Mesenchymal stem cell (in vitro differentiated cells and primary cell): ENCODE measurements at regions not wholly inside any gene's neighbourhood (a gene's known extent, or its start where the extent isn't known, plus 50 kb on each side); places are given as distances from the start of the nearest gene placed in this dataset.

Source experiments
- DNase-seq: peaks from one replicate; pipeline ENCODE4 v3.0.0-alpha.2; 2013
- H2AFZ ChIP-seq: one replicate; pipeline ENCODE4 v1.6.1; 2013; ENCODE audit warnings: low read depth, mild to moderate bottlenecking, control low read depth, inconsistent platforms, low read length, moderate library complexity
- H2AK5ac ChIP-seq: 2 replicates; pipeline ENCODE4 v1.6.1; 2013; ENCODE audit warnings: low read length, moderate library complexity, mild to moderate bottlenecking, inconsistent platforms; ENCODE audit not compliant: severe bottlenecking
- H2BK120ac ChIP-seq: one replicate; pipeline ENCODE4 v1.6.1; 2013; ENCODE audit warnings: low read depth, mild to moderate bottlenecking, inconsistent platforms, low read length, moderate library complexity
- H2BK12ac ChIP-seq, 2 experiments: one replicate each; pipeline ENCODE4 v1.6.1; 2013; ENCODE audit warnings: inconsistent platforms in 2 of 2, low read length in 2 of 2, mild to moderate bottlenecking in 2 of 2, moderate library complexity in 2 of 2, control low read depth in 1 of 2
- H2BK15ac ChIP-seq: one replicate; pipeline ENCODE4 v1.6.1; 2013; ENCODE audit warnings: mild to moderate bottlenecking, low read depth, inconsistent platforms; ENCODE audit not compliant: poor library complexity, severe bottlenecking
- H2BK5ac ChIP-seq: 2 replicates; pipeline ENCODE4 v1.6.1; 2013; ENCODE audit warnings: low read depth, mild to moderate bottlenecking, low read length, control low read depth, inconsistent platforms; ENCODE audit not compliant: poor library complexity, severe bottlenecking
- H3K14ac ChIP-seq, 2 experiments: one replicate each; pipeline ENCODE4 v1.6.1; 2013; ENCODE audit warnings: inconsistent platforms in 2 of 2, low read length in 2 of 2, control low read depth in 1 of 2, mild to moderate bottlenecking in 1 of 2, moderate library complexity in 1 of 2
- H3K18ac ChIP-seq, 2 experiments: one replicate each; pipeline ENCODE4 v1.6.1; 2013; ENCODE audit warnings: inconsistent platforms in 2 of 2, low read length in 2 of 2, control low read depth in 1 of 2, low read depth in 1 of 2, mild to moderate bottlenecking in 1 of 2
- H3K23ac ChIP-seq, 2 experiments: one replicate each; pipeline ENCODE4 v1.6.1; 2013; ENCODE audit warnings: inconsistent platforms in 2 of 2, low read length in 2 of 2, mild to moderate bottlenecking in 2 of 2, moderate library complexity in 2 of 2, control low read depth in 1 of 2
- H3K27ac ChIP-seq: 2 replicates; pipeline ENCODE4 v1.5.1; 2013; ENCODE audit warnings: mild to moderate bottlenecking, moderate library complexity, low read length, control low read depth, inconsistent platforms; ENCODE audit not compliant: poor library complexity, severe bottlenecking
- H3K27me3 ChIP-seq, 2 experiments: 2 replicates each; pipeline versions ENCODE4 v1.6.1 to v1.7.0; 2013; ENCODE audit warnings: low read length in 2 of 2, mild to moderate bottlenecking in 2 of 2, moderate library complexity in 2 of 2, control low read depth in 1 of 2, inconsistent platforms in 1 of 2; ENCODE audit not compliant: control insufficient read depth in 1 of 2, insufficient read depth in 1 of 2
- H3K36me3 ChIP-seq, 2 experiments: 2 replicates each; pipeline versions ENCODE4 v1.6.1 to v1.7.0; 2013; ENCODE audit warnings: low read length in 2 of 2, control low read depth in 1 of 2, inconsistent platforms in 1 of 2, low read depth in 1 of 2, mild to moderate bottlenecking in 1 of 2; ENCODE audit not compliant: insufficient read depth in 2 of 2, control insufficient read depth in 1 of 2
- H3K4ac ChIP-seq, 2 experiments: one replicate each; pipeline ENCODE4 v1.6.1; 2013; ENCODE audit warnings: inconsistent platforms in 2 of 2, low read length in 2 of 2, mild to moderate bottlenecking in 2 of 2, moderate library complexity in 2 of 2, control low read depth in 1 of 2, low read depth in 1 of 2
- H3K4me1 ChIP-seq: 2 replicates; pipeline ENCODE4 v1.6.1; 2013; ENCODE audit warnings: low read depth, low read length, control low read depth; ENCODE audit not compliant: control insufficient read depth, insufficient read depth
- H3K4me2 ChIP-seq: 2 replicates; pipeline ENCODE4 v1.6.1; 2013; ENCODE audit warnings: low read length, mild to moderate bottlenecking, inconsistent platforms; ENCODE audit not compliant: poor library complexity, severe bottlenecking
- H3K4me3 ChIP-seq, 2 experiments: 2 replicates each; pipeline versions ENCODE4 v1.5.1 to v1.7.0; 2013; ENCODE audit warnings: low read length in 2 of 2, mild to moderate bottlenecking in 2 of 2, control low read depth in 1 of 2, low read depth in 1 of 2; ENCODE audit not compliant: insufficient read depth in 1 of 2
- H3K79me1 ChIP-seq: replicated peaks from 2 replicates; pipeline ENCODE4 v1.6.1; 2013; ENCODE audit warnings: mild to moderate bottlenecking, control low read depth, low read length, inconsistent platforms; ENCODE audit not compliant: poor library complexity, severe bottlenecking
- H3K9ac ChIP-seq: 2 replicates; pipeline ENCODE4 v1.7.0; 2013; ENCODE audit warnings: mild to moderate bottlenecking, low read length, moderate library complexity
- H3K9me3 ChIP-seq: 2 replicates; pipeline ENCODE4 v1.7.0; 2013; ENCODE audit warnings: mild to moderate bottlenecking, low read length; ENCODE audit not compliant: control insufficient read depth
- H4K8ac ChIP-seq: one replicate; pipeline ENCODE4 v1.6.1; 2013; ENCODE audit warnings: inconsistent platforms, mild to moderate bottlenecking, low read length, moderate library complexity
- H4K91ac ChIP-seq: one replicate; pipeline ENCODE4 v1.6.1; 2013; ENCODE audit warnings: mild to moderate bottlenecking, low read length, inconsistent platforms
- WGBS: methylation state at CpG from one replicate; pipeline ENCODE4 v1.1.7; 2013; ENCODE audit warnings: mixed read lengths; 5-methylcytosine and 5-hydroxymethylcytosine counted together

GRCh38 chr4:187370918-187371317 is 624.7 kb upstream of the ZFP42 start:
- no peak overlapping the region for H2AFZ ChIP-seq
- no peak overlapping the region for H2BK5ac ChIP-seq
- no peaks in the 10 kb centered on the region for H3K9me3 ChIP-seq
- H3K4me1 ChIP-seq: no peaks in the 10 kb centered on the region
- H2BK12ac ChIP-seq: no peak overlapping the region
- no peak overlapping the region for H3K4me3 ChIP-seq
- H3K27ac ChIP-seq: no peak overlapping the region
- H3K36me3 ChIP-seq: no peaks in the 10 kb centered on the region
- no peak for DNase-seq
- H3K14ac ChIP-seq: no peak overlapping the region
- H3K79me1 ChIP-seq: no peaks in the 10 kb centered on the region
- H4K91ac ChIP-seq: no peak overlapping the region
- H2BK15ac ChIP-seq: no peak overlapping the region
- H4K8ac ChIP-seq: no peak overlapping the region
- H2BK120ac ChIP-seq: no peak overlapping the region
- H3K4ac ChIP-seq: peak overlapping the region in 1 of 2 experiments; percentile 18
- H3K23ac ChIP-seq: no peak overlapping the region
- no peak overlapping the region for H3K4me2 ChIP-seq
- no peak overlapping the region for H3K9ac ChIP-seq
- H3K27me3 ChIP-seq: no peaks in the 10 kb centered on the region
- no peak overlapping the region for H3K18ac ChIP-seq
- no peak overlapping the region for H2AK5ac ChIP-seq

- Histone ChIP-seq H2BK15ac (no peak overlapping the region), H2BK5ac (no peak overlapping the region), H3K27ac (no peak overlapping the region), H3K4ac (no peak overlapping the region), H2AFZ (no peak overlapping the region), H2BK120ac (no peak overlapping the region), H4K91ac (no peak overlapping the region), H3K18ac (no peak overlapping the region), H3K27me3 (no peaks in the 10 kb centered on the region), H2BK12ac (no peak overlapping the region), H3K23ac (no peak overlapping the region), H3K4me2 (no peak overlapping the region), H3K9ac (no peak overlapping the region), H4K8ac (no peak overlapping the region), H2AK5ac (no peak overlapping the region), H3K9me3 (peaks cover 11% of the 10 kb centered on the region), H3K79me1 (no peaks in the 10 kb centered on the region), H3K4me3 (no peak overlapping the region), H3K14ac (no peak overlapping the region), H3K4me1 (no peaks in the 10 kb centered on the region), H3K36me3 (no peaks in the 10 kb centered on the region)
- 100% methylated on average over 2 of the region's 3 CpGs for WGBS
- DNase-seq: no peak
Observed at GRCh38 chr4:187378441-187378840, 617.1 kb upstream of the ZFP42 start.

GRCh38 chr4:187380181-187380581 is 615.4 kb upstream of the ZFP42 start:
- no peak overlapping the region for H3K4me2 ChIP-seq
- no peak overlapping the region for H3K4ac ChIP-seq
- H4K91ac ChIP-seq: peak overlapping the region; percentile 28
- no peak overlapping the region for H3K23ac ChIP-seq
- no peak for DNase-seq
- no peak overlapping the region for H2BK5ac ChIP-seq
- no peak overlapping the region for H2BK120ac ChIP-seq
- H3K9me3 ChIP-seq: peaks cover 11% of the 10 kb centered on the region
- H2BK12ac ChIP-seq: peak overlapping the region in 1 of 2 experiments; percentile 24
- no peak overlapping the region for H3K27ac ChIP-seq
- no peaks in the 10 kb centered on the region for H3K4me1 ChIP-seq
- peak overlapping the region in 1 of 2 experiments; percentile 28 for H3K18ac ChIP-seq
- 86% methylated on average over 4 of the region's 4 CpGs for WGBS
- H3K9ac ChIP-seq: no peak overlapping the region
- H4K8ac ChIP-seq: no peak overlapping the region
- H2AK5ac ChIP-seq: no peak overlapping the region
- no peak overlapping the region for H2BK15ac ChIP-seq
- H3K27me3 ChIP-seq: no peaks in the 10 kb centered on the region
- no peak overlapping the region for H3K4me3 ChIP-seq
- H3K14ac ChIP-seq: no peak overlapping the region
- H3K79me1 ChIP-seq: no peaks in the 10 kb centered on the region
- H2AFZ ChIP-seq: no peak overlapping the region
- H3K36me3 ChIP-seq: no peaks in the 10 kb centered on the region

GRCh38 chr4:187383181-187383580 is 612.4 kb upstream of the ZFP42 start:
- no peak overlapping the region for H2AFZ ChIP-seq
- H3K27ac ChIP-seq: no peak overlapping the region
- H2AK5ac ChIP-seq: no peak overlapping the region
- no peak for DNase-seq
- H2BK15ac ChIP-seq: no peak overlapping the region
- H3K4ac ChIP-seq: no peak overlapping the region
- H3K4me2 ChIP-seq: no peak overlapping the region
- H3K23ac ChIP-seq: no peak overlapping the region
- no peak overlapping the region for H4K8ac ChIP-seq
- H3K14ac ChIP-seq: no peak overlapping the region
- no peak overlapping the region for H3K18ac ChIP-seq
- H3K9ac ChIP-seq: no peak overlapping the region
- H2BK5ac ChIP-seq: no peak overlapping the region
- H3K79me1 ChIP-seq: no peaks in the 10 kb centered on the region
- H3K9me3 ChIP-seq: peaks cover 6% of the 10 kb centered on the region
- H3K36me3 ChIP-seq: no peaks in the 10 kb centered on the region
- H2BK120ac ChIP-seq: no peak overlapping the region
- H2BK12ac ChIP-seq: no peak overlapping the region
- H3K4me3 ChIP-seq: no peak overlapping the region
- H4K91ac ChIP-seq: no peak overlapping the region
- no peaks in the 10 kb centered on the region for H3K4me1 ChIP-seq
- H3K27me3 ChIP-seq: no peaks in the 10 kb centered on the region
